Left kidney (tissue), 1 donor: ENCODE measurements at regions not wholly inside any gene's neighbourhood (a gene's known extent, or its start where the extent isn't known, plus 50 kb on each side); places are given as distances from the start of the nearest gene placed in this dataset.

Experiments
- DNase-seq: peaks from one replicate; pipeline ENCODE4 v3.0.0-alpha.2; 2013

GRCh38 chr3:30221619-30222018 is 384.8 kb upstream of the TGFBR2 start:
- DNase-seq = no peak

GRCh38 chr3:30222441-30222840 is 384.0 kb upstream of the TGFBR2 start:
- DNase-seq = no peak

GRCh38 chr3:30225021-30225420 is 381.4 kb upstream of the TGFBR2 start:
- DNase-seq = no peak

GRCh38 chr3:30226601-30227151 is 379.7 kb upstream of the TGFBR2 start:
- no peak for DNase-seq

GRCh38 chr3:30227571-30228301 is 378.7 kb upstream of the TGFBR2 start:
- DNase-seq = no peak

DNA sequence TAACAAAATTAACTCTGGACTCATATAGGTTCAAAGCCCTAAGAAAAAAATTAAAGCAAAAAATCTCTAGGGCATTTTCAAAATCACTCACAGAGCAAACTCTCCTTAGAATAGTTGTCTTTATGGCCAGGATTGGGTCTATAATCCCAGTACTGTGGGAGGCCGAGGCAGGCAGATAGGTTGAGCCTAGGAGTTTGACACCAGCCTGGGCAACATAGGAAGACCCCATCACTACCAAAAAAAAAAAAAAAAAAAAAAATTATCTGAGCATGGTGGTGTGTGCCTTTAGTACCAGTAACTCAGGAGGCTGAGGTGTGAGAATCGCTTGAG is 378.1 kb upstream of the TGFBR2 start:
- no peak for DNase-seq

- DNase-seq = no peak
Measured at GRCh38 chr3:30231277-30232141, 374.9 kb upstream of the TGFBR2 start.

DNA sequence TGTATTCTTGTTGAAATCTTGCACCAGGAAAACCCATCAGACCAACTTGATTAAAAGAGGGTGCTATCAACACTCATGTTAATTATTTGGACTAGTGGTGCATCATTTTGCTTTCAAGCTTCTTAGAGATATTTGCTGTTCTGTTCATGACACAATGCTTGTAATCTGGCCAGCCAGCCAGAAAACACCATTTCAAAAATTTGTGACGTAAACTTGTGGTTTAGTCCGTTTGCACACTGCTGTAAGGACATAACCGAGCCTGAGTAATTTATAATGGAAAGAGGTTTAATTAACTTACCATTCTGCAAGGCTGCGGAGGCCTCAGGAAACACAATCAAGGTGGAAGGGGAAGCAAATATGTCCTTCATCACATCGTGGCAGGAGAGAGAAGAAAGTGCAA is 374.3 kb upstream of the TGFBR2 start:
- DNase-seq = no peak

GRCh38 chr3:30233913-30234646 is 372.3 kb upstream of the TGFBR2 start:
- no peak for DNase-seq

- DNase-seq = no peak
Measured at GRCh38 chr3:30236011-30236410, 370.4 kb upstream of the TGFBR2 start.

DNA sequence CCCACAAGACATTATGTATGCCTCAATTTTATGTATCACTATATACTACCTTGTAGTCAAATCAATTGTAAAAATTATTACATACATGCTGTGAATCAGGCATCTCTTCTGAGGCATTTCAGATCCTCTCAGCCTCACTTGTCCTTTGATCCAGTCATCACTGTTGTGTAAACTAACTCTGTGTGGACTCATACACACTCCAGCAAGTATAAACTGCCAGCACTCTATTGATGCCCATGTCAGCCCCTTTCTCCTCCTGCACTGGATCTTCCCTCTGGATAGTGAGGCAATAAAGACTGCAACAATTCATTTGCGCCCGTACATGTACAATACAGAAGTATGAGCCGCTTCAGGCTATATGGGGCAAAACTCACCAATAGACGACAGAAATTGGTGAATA is 364.7 kb upstream of the TGFBR2 start:
- no peak for DNase-seq

- DNase-seq = no peak
Measured at GRCh38 chr3:30245858-30246622, 360.4 kb upstream of the TGFBR2 start.

- no peak for DNase-seq
Measured at GRCh38 chr3:30248423-30248822, 358.0 kb upstream of the TGFBR2 start.

DNA sequence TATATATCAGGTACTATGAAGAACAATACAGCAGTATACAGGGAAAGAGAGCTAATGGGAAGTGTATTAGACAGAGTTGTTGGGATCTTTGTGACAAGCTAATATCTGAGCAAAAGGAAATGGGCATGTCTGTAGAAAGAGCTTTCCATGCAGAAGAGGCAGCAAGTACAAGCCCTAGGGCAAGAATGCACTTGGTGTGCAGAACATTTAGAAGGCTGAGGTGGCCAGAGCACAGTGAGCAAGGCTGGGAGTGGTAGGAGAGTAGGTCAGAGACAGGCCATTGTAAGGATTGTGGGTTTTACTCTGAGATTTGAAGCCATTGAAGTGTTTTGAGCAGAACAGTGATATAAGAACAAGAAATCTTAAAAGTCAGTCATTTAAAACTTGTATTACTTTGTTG is 353.9 kb upstream of the TGFBR2 start:
- DNase-seq = no peak

DNA sequence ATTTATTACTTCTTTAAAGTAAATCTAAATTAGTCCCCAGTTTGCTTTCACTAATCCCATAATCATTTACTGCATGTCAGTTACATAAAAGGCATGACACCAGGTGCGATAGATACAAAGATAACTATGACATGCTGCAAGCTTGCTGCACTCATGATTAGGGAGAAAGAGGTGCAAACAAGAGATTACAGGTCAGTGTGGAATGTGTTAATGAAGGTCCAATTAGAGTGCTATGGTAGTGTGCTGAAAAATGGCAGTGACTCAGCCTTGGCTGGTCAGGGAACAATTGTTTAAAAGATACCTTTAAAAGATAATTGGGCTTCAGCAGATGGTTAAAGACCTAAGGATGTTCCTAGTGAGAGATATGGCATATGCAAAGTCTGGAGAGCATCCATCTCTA is 352.6 kb upstream of the TGFBR2 start:
- no peak for DNase-seq

GRCh38 chr3:30256474-30256873 is 349.9 kb upstream of the TGFBR2 start:
- DNase-seq = no peak

GRCh38 chr3:30258426-30259392 is 347.7 kb upstream of the TGFBR2 start:
- no peak for DNase-seq

- no peak for DNase-seq
Measured at GRCh38 chr3:30259730-30260129, 346.7 kb upstream of the TGFBR2 start.

- no peak for DNase-seq
Measured at GRCh38 chr3:30260762-30261161, 345.6 kb upstream of the TGFBR2 start.

- no peak for DNase-seq
Measured at GRCh38 chr3:30263238-30263924, 343.0 kb upstream of the TGFBR2 start.
